Prostate gland (tissue), 2 donors: ENCODE measurements at regions not wholly inside any gene's neighbourhood (a gene's known extent, or its start where the extent isn't known, plus 50 kb on each side); places are given as distances from the start of the nearest gene placed in this dataset.
A peak's percentile ranks its signal among the peaks of the same experiment; 100 is the strongest.

Experiments
- DNase-seq: peaks from one replicate; pipeline ENCODE4 v3.0.0-alpha.2; 2019; ENCODE audit warnings: low spot score
- H3K27ac ChIP-seq, 2 donors: fragments of 200-600 bp; sonication (generic); 2 replicates each; pipeline ENCODE4 v1.5.1; 2017 to 2019
- H3K27me3 ChIP-seq: fragments of 200-600 bp; sonication (generic); replicated peaks from 2 replicates; pipeline ENCODE4 v1.5.1; 2019; ENCODE audit not compliant: insufficient read depth
- H3K36me3 ChIP-seq, 2 donors: fragments of 200-600 bp; sonication (generic); 1 replicate in 1 of 2; 2 replicates in 1 of 2; pipeline versions ENCODE4 v1.5.1 to v1.8.1; 2017 to 2019
- H3K4me1 ChIP-seq: fragments of 200-600 bp; sonication (generic); replicated peaks from 2 replicates; pipeline ENCODE4 v1.5.1; 2019
- H3K4me3 ChIP-seq, 2 donors: fragments of 200-600 bp; sonication (generic); 2 replicates each; pipeline ENCODE4 v1.5.1; 2017 to 2019
- H3K9me3 ChIP-seq: fragments of 200-600 bp; sonication (generic); 2 replicates; pipeline ENCODE4 v1.5.1; 2017
- CTCF ChIP-seq, 4 experiments: fragments of 200-600 bp in 2 of 4; fragments of 450-650 bp in 2 of 4; sonication (generic) in 2 of 4; IDR thresholded peaks; 1 replicate in 3 of 4; 2 replicates in 1 of 4; pipeline ENCODE4 v1.5.1; 2016 to 2019; ENCODE audit warnings: antibody characterized with exemption in 4 of 4, mild to moderate bottlenecking in 2 of 4, moderate library complexity in 2 of 4
- POLR2A ChIP-seq: fragments of 450-650 bp; IDR thresholded peaks from one replicate; pipeline ENCODE4 v1.6.1; 2016; ENCODE audit warnings: antibody characterized with exemption, mild to moderate bottlenecking
- POLR2AphosphoS5 ChIP-seq: sonication (generic); formaldehyde crosslinking; IDR thresholded peaks from one replicate; pipeline ENCODE4 v1.6.1; 2017; ENCODE audit warnings: antibody characterized with exemption
- WGBS: methylation state at CpG from one replicate; pipeline ENCODE4 v1.1.5; 2018; 5-methylcytosine and 5-hydroxymethylcytosine counted together
- intact Hi-C: fragments of 100-400 bp; cut with DNase I; formaldehyde crosslinking; loops from one replicate; pipeline ENCODE4 v1.14.2; 2022

DNA sequence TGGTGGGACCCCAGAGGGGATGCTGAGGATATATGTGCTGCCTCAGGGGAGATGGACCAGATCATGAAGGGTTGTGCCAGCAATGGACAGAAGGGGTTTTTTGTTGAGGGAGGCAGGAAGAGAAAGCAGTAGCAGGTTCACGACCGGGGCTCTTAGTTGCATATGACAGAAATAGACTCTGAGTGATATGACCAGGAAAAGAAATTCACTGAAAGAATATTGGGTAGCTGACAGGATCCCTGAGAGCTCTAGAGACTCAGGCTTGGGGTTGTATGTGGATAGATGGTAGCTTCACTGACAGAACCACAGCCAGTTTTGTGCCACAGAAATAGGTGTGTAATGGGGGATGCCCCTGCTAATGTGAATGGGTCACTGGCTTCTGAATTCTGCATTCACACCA lies 241.6 kb downstream of the ZNF621 start:
- Histone ChIP-seq H3K4me3 (no peak overlapping the region), H3K27me3 (no peaks in the 10 kb centered on the region), H3K36me3 (no peaks in the 10 kb centered on the region), H3K4me1 (no peaks in the 10 kb centered on the region), H3K9me3 (no peaks in the 10 kb centered on the region), H3K27ac (no peak overlapping the region)
- no peak for TF ChIP-seq POLR2AphosphoS5
- no peak for TF ChIP-seq CTCF (IDR thresholded peaks at IDR 0.05)
- TF ChIP-seq POLR2A, result no peak
- WGBS, result 94% methylated on average over 2 of the region's 2 CpGs
- intact Hi-C loops, result no loop called here
- DNase-seq, result no peak

DNA sequence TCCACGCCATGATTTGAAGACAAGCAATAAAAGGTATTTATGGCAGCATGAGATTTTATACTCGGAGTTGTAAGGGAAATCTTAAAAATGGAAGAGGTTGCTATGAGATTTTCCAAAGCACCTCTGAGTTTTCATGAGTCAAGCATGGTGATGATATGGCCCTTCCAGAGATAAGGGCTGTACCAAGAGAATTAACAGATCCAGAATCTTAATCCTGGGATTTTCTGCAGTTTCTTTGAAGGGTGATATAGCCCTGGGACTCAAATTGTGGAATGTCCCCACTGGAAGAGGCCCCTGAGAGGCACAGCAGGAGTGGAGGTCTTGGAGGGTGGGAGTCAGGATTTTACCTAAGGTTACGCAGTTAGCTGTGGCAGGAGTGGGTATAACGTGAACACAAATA lies 243.3 kb downstream of the ZNF621 start:
- intact Hi-C loops, result no loop called here
- DNase-seq, result no peak
- Histone ChIP-seq H3K4me3 (no peak overlapping the region), H3K27me3 (no peaks in the 10 kb centered on the region), H3K9me3 (no peaks in the 10 kb centered on the region), H3K36me3 (no peaks in the 10 kb centered on the region), H3K27ac (no peak overlapping the region), H3K4me1 (no peaks in the 10 kb centered on the region)
- TF ChIP-seq POLR2A (no peak), CTCF (IDR thresholded peaks at IDR 0.05) (no peak), POLR2AphosphoS5 (no peak)
- WGBS, result 91% methylated on average over 4 of the region's 4 CpGs

GRCh38 chr3:40768536-40768935 lies 243.8 kb downstream of the ZNF621 start:
- WGBS, result 89% methylated on average over 1 of the region's 1 CpG
- TF ChIP-seq POLR2AphosphoS5 (no peak), POLR2A (no peak), CTCF (IDR thresholded peaks at IDR 0.05) (no peak)
- H3K27ac ChIP-seq, result no peak overlapping the region
- no peaks in the 10 kb centered on the region for H3K27me3 ChIP-seq
- H3K4me3 ChIP-seq, result no peak overlapping the region
- H3K36me3 ChIP-seq, result no peaks in the 10 kb centered on the region
- H3K4me1 ChIP-seq, result no peaks in the 10 kb centered on the region
- intact Hi-C loops, result no loop called here
- DNase-seq, result no peak
- H3K9me3 ChIP-seq, result no peaks in the 10 kb centered on the region

GRCh38 chr3:40770061-40770460 lies 245.3 kb downstream of the ZNF621 start:
- no peaks in the 10 kb centered on the region for H3K27me3 ChIP-seq
- H3K27ac ChIP-seq, result no peak overlapping the region
- no peaks in the 10 kb centered on the region for H3K36me3 ChIP-seq
- H3K4me1 ChIP-seq, result no peaks in the 10 kb centered on the region
- H3K9me3 ChIP-seq, result no peaks in the 10 kb centered on the region
- DNase-seq, result no peak
- TF ChIP-seq POLR2AphosphoS5, result no peak
- TF ChIP-seq POLR2A, result no peak
- TF ChIP-seq CTCF (IDR thresholded peaks at IDR 0.05), result no peak
- H3K4me3 ChIP-seq, result no peak overlapping the region
- WGBS, result 67% methylated on average over 4 of the region's 4 CpGs
- intact Hi-C loops, result no loop called here

GRCh38 chr3:40771112-40771511 lies 246.4 kb downstream of the ZNF621 start:
- no peaks in the 10 kb centered on the region for H3K4me1 ChIP-seq
- no peaks in the 10 kb centered on the region for H3K27me3 ChIP-seq
- no peaks in the 10 kb centered on the region for H3K36me3 ChIP-seq
- H3K27ac ChIP-seq, result peak overlapping the region in 1 of 2 donors; percentile 7
- DNase-seq, result peak; percentile 62
- no peak overlapping the region for H3K4me3 ChIP-seq
- no peaks in the 10 kb centered on the region for H3K9me3 ChIP-seq
- WGBS, result 44% methylated on average over 3 of the region's 3 CpGs
- TF ChIP-seq POLR2AphosphoS5, result no peak
- no peak for TF ChIP-seq CTCF (IDR thresholded peaks at IDR 0.05)
- TF ChIP-seq POLR2A, result no peak
- intact Hi-C loops, result no loop called here
